Loucy (cell line): ENCODE measurements at regions not wholly inside any gene's neighbourhood (a gene's known extent, or its start where the extent isn't known, plus 50 kb on each side); places are given as distances from the start of the nearest gene placed in this dataset.

Source experiments
- H2AFZ ChIP-seq: fragments of 200-600 bp; sonication (generic); 2 replicates; pipeline ENCODE4 v1.6.0; 2016; ENCODE audit warnings: antibody characterized with exemption, mild to moderate bottlenecking, low read length, moderate library complexity
- H3F3A ChIP-seq: fragments of 200-600 bp; 2 replicates; pipeline ENCODE4 v1.6.0; 2016; ENCODE audit warnings: antibody characterized with exemption, low read depth, mild to moderate bottlenecking
- H3K27me3 ChIP-seq: fragments of 200-600 bp; sonication (generic); 2 replicates; pipeline ENCODE4 v1.6.1; 2014; ENCODE audit warnings: low read length, mild to moderate bottlenecking; ENCODE audit not compliant: insufficient read depth, poor library complexity, severe bottlenecking
- H3K36me3 ChIP-seq: fragments of 200-600 bp; sonication (generic); 2 replicates; pipeline ENCODE4 v1.6.1; 2016; ENCODE audit warnings: low read length; ENCODE audit not compliant: insufficient read depth
- H3K4me1 ChIP-seq: fragments of 200-600 bp; sonication (generic); 2 replicates; pipeline ENCODE4 v1.5.1; 2014; ENCODE audit warnings: low read length, mild to moderate bottlenecking; ENCODE audit not compliant: insufficient read depth, poor library complexity, severe bottlenecking
- H3K4me2 ChIP-seq: fragments of 200-600 bp; sonication (generic); 2 replicates; pipeline ENCODE4 v1.6.0; 2014; ENCODE audit warnings: antibody characterized with exemption, low read length, low read depth, mild to moderate bottlenecking; ENCODE audit not compliant: poor library complexity, severe bottlenecking
- H3K4me3 ChIP-seq: fragments of 200-600 bp; sonication (generic); 2 replicates; pipeline ENCODE4 v1.5.1; 2014; ENCODE audit warnings: low read length, mild to moderate bottlenecking, mixed read lengths; ENCODE audit not compliant: poor library complexity, severe bottlenecking
- H3K79me2 ChIP-seq: fragments of 200-600 bp; sonication (generic); 2 replicates; pipeline ENCODE4 v1.6.1; 2014; ENCODE audit warnings: low read length; ENCODE audit not compliant: insufficient read depth
- H3K9ac ChIP-seq: fragments of 200-600 bp; sonication (generic); 2 replicates; pipeline ENCODE4 v1.6.0; 2014; ENCODE audit warnings: mild to moderate bottlenecking, low read depth, low read length, moderate library complexity; ENCODE audit not compliant: poor library complexity, severe bottlenecking
- H3K9me2 ChIP-seq: fragments of 200-600 bp; sonication (generic); replicated peaks from 2 replicates; pipeline ENCODE4 v1.6.1; 2016; ENCODE audit warnings: low read depth, low read length, mixed read lengths
- H3K9me3 ChIP-seq: fragments of 200-600 bp; sonication (generic); 2 replicates; pipeline ENCODE4 v1.6.1; 2014; ENCODE audit warnings: mild to moderate bottlenecking, antibody characterized with exemption, low read length, low read depth; ENCODE audit not compliant: insufficient read depth
- H4K20me1 ChIP-seq: fragments of 200-600 bp; sonication (generic); 2 replicates; pipeline ENCODE4 v1.6.0; 2014; ENCODE audit warnings: antibody characterized with exemption, low read length, mild to moderate bottlenecking; ENCODE audit not compliant: insufficient read depth, poor library complexity, severe bottlenecking
- CTCF ChIP-seq: fragments of 200-600 bp; sonication (generic); conservative IDR thresholded peaks from 2 replicates; pipeline ENCODE4 v1.5.1; 2014; ENCODE audit warnings: mild to moderate bottlenecking, antibody characterized with exemption, low read length
- EZH2phosphoT487 ChIP-seq: fragments of 200-600 bp; IDR thresholded peaks from 2 replicates; pipeline ENCODE4 v1.6.1; 2018; ENCODE audit warnings: antibody characterized with exemption, mild to moderate bottlenecking, moderate library complexity, borderline replicate concordance

GRCh38 chr18:67043276-67043675, 439.4 kb upstream of the CDH19 start:
- Histone ChIP-seq H3K4me2 (no peak overlapping the region), H3K27me3 (no peaks in the 10 kb centered on the region), H3K9me2 (no peaks in the 10 kb centered on the region), H3K79me2 (no peaks in the 10 kb centered on the region), H3F3A (no peaks in the 10 kb centered on the region), H4K20me1 (no peaks in the 10 kb centered on the region), H3K4me3 (no peak overlapping the region), H3K9ac (no peak overlapping the region), H2AFZ (no peak overlapping the region), H3K9me3 (no peaks in the 10 kb centered on the region), H3K36me3 (no peaks in the 10 kb centered on the region), H3K4me1 (no peaks in the 10 kb centered on the region)
- TF ChIP-seq CTCF (no peak), EZH2phosphoT487 (no peak)

GRCh38 chr18:67041334-67041733, 437.4 kb upstream of the CDH19 start:
- H3K4me2 ChIP-seq, result no peak overlapping the region
- no peak for TF ChIP-seq EZH2phosphoT487
- TF ChIP-seq CTCF, result no peak
- no peaks in the 10 kb centered on the region for H3K4me1 ChIP-seq
- no peaks in the 10 kb centered on the region for H3F3A ChIP-seq
- H3K27me3 ChIP-seq, result no peaks in the 10 kb centered on the region
- H2AFZ ChIP-seq, result no peak overlapping the region
- H3K9me3 ChIP-seq, result no peaks in the 10 kb centered on the region
- no peak overlapping the region for H3K4me3 ChIP-seq
- no peaks in the 10 kb centered on the region for H3K79me2 ChIP-seq
- H3K9me2 ChIP-seq, result no peaks in the 10 kb centered on the region
- H3K9ac ChIP-seq, result no peak overlapping the region
- H4K20me1 ChIP-seq, result no peaks in the 10 kb centered on the region
- H3K36me3 ChIP-seq, result no peaks in the 10 kb centered on the region

- Histone ChIP-seq H3F3A (no peaks in the 10 kb centered on the region), H3K79me2 (no peaks in the 10 kb centered on the region), H2AFZ (no peak overlapping the region), H3K9me3 (no peaks in the 10 kb centered on the region), H3K27me3 (no peaks in the 10 kb centered on the region), H4K20me1 (no peaks in the 10 kb centered on the region), H3K4me3 (no peak overlapping the region), H3K36me3 (no peaks in the 10 kb centered on the region), H3K9ac (no peak overlapping the region), H3K9me2 (no peaks in the 10 kb centered on the region), H3K4me2 (no peak overlapping the region), H3K4me1 (no peaks in the 10 kb centered on the region)
- no peak for TF ChIP-seq EZH2phosphoT487
Observed at GRCh38 chr18:67035026-67035425, 431.1 kb upstream of the CDH19 start.

GRCh38 chr18:67023059-67023458, 419.2 kb upstream of the CDH19 start:
- Histone ChIP-seq H4K20me1 (no peaks in the 10 kb centered on the region), H3K4me3 (no peak overlapping the region), H3K36me3 (no peaks in the 10 kb centered on the region), H3K4me1 (no peaks in the 10 kb centered on the region), H3K4me2 (no peak overlapping the region), H3K9me3 (no peaks in the 10 kb centered on the region), H3K9ac (no peak overlapping the region), H3K27me3 (no peaks in the 10 kb centered on the region), H3F3A (no peaks in the 10 kb centered on the region), H3K9me2 (no peaks in the 10 kb centered on the region), H2AFZ (no peak overlapping the region), H3K79me2 (no peaks in the 10 kb centered on the region)
- no peak for TF ChIP-seq EZH2phosphoT487
- TF ChIP-seq CTCF, result no peak
